IMR-90 (cell line): ENCODE measurements at regions not wholly inside any gene's neighbourhood (a gene's known extent, or its start where the extent isn't known, plus 50 kb on each side); places are given as distances from the start of the nearest gene placed in this dataset.

ENCODE experiments used
- ATAC-seq: fragments of 200-7000 bp; cut with Tn5 transposase; 2 replicates; pipeline ENCODE4 v1.9.1; 2020; ENCODE audit warnings: low read depth, mild to moderate bottlenecking, moderate library complexity
- BruUV-seq: library from RNA; stranded (reverse); fragments of 400-500 nt; replicated peaks from 2 replicates; lab custom pipeline; 2021; lab: Mats Ljungman, UMichigan
- CTCF ChIA-PET: fragments of 300-600 bp; formaldehyde crosslinking; extraction: SDS; loops from one replicate; lab custom pipeline; 2021; ENCODE audit warnings: antibody characterized with exemption; lab: Yijun Ruan, JAX
- POLR2A ChIA-PET: fragments of 300-600 bp; sonication (Branson Sonifier 250); formaldehyde crosslinking; loops from one replicate; lab custom pipeline; 2022; ENCODE audit warnings: antibody characterized with exemption; ENCODE audit not compliant: unreplicated experiment; lab: Charles Lee
- DNase-seq: peaks from one replicate; pipeline ENCODE4 v3.0.0; 2013
- H2AFZ ChIP-seq: replicated peaks from 2 replicates; pipeline ENCODE3; 2013; ENCODE audit warnings: low read length, mild to moderate bottlenecking; ENCODE audit not compliant: poor library complexity
- H2AK5ac ChIP-seq: 2 replicates; pipeline ENCODE4 v1.6.1; 2013; ENCODE audit warnings: low read depth, low read length, inconsistent platforms
- H2AK9ac ChIP-seq: replicated peaks from 2 replicates; pipeline ENCODE3; 2013; ENCODE audit warnings: mild to moderate bottlenecking, low read depth, low read length, moderate library complexity; ENCODE audit not compliant: poor library complexity
- H2BK120ac ChIP-seq: 2 replicates; pipeline ENCODE4 v1.6.1; 2013; ENCODE audit warnings: low read depth, low read length, inconsistent platforms
- H2BK15ac ChIP-seq: 3 replicates; pipeline ENCODE4 v1.6.1; 2013; ENCODE audit warnings: low read depth, low read length, inconsistent platforms
- H2BK20ac ChIP-seq: 2 replicates; pipeline ENCODE4 v1.6.1; 2013; ENCODE audit warnings: low read depth, mild to moderate bottlenecking, inconsistent platforms, low read length, moderate library complexity
- H2BK5ac ChIP-seq: 2 replicates; pipeline ENCODE4 v1.6.1; 2013; ENCODE audit warnings: mild to moderate bottlenecking, low read depth, low read length, inconsistent platforms; ENCODE audit not compliant: poor library complexity, severe bottlenecking
- H3K14ac ChIP-seq: replicated peaks from 2 replicates; pipeline ENCODE4 v1.6.1; 2013; ENCODE audit warnings: low read depth, low read length, inconsistent platforms
- H3K18ac ChIP-seq: 2 replicates; pipeline ENCODE4 v1.6.1; 2013; ENCODE audit warnings: low read depth, low read length, control low read depth
- H3K23ac ChIP-seq: 2 replicates; pipeline ENCODE4 v1.6.1; 2013; ENCODE audit warnings: low read depth, low read length, inconsistent platforms
- H3K27ac ChIP-seq: 2 replicates; pipeline ENCODE4 v1.5.1; 2013; ENCODE audit warnings: mild to moderate bottlenecking, control low read depth, low read length; ENCODE audit not compliant: insufficient read depth
- H3K27me3 ChIP-seq: 2 replicates; pipeline ENCODE4 v1.6.1; 2013; ENCODE audit warnings: low read length; ENCODE audit not compliant: control insufficient read depth, insufficient read depth
- H3K36me3 ChIP-seq: 2 replicates; pipeline ENCODE4 v1.6.1; 2013; ENCODE audit warnings: low read length, mixed read lengths; ENCODE audit not compliant: control insufficient read depth, insufficient read depth
- H3K4ac ChIP-seq: 2 replicates; pipeline ENCODE4 v1.6.1; 2013; ENCODE audit warnings: low read depth, low read length, inconsistent platforms
- H3K4me1 ChIP-seq: 2 replicates; pipeline ENCODE4 v1.6.1; 2013; ENCODE audit warnings: low read length, mixed read lengths; ENCODE audit not compliant: control insufficient read depth, insufficient read depth
- H3K4me2 ChIP-seq: 2 replicates; pipeline ENCODE4 v1.6.1; 2013; ENCODE audit warnings: low read depth, mild to moderate bottlenecking, control low read depth, low read length, moderate library complexity
- H3K4me3 ChIP-seq: 2 replicates; pipeline ENCODE4 v1.5.1; 2013; ENCODE audit warnings: low read depth, mild to moderate bottlenecking, control low read depth, low read length, moderate library complexity; ENCODE audit not compliant: insufficient read depth
- H3K56ac ChIP-seq: 2 replicates; pipeline ENCODE4 v1.6.1; 2013; ENCODE audit warnings: low read length, inconsistent platforms; ENCODE audit not compliant: insufficient read depth; ENCODE audit errors: extremely low read depth
- H3K79me1 ChIP-seq, 2 experiments: 2 replicates each; pipeline ENCODE4 v1.6.1; 2013; ENCODE audit warnings: low read length in 2 of 2, inconsistent platforms in 1 of 2, low read depth in 1 of 2
- H3K9ac ChIP-seq: 2 replicates; pipeline ENCODE4 v1.6.1; 2013; ENCODE audit warnings: low read depth, low read length, control low read depth
- H3K9me1 ChIP-seq: 2 replicates; pipeline ENCODE4 v1.6.1; 2013; ENCODE audit warnings: low read length, inconsistent platforms; ENCODE audit not compliant: insufficient read depth
- H3K9me3 ChIP-seq: 2 replicates; pipeline ENCODE4 v1.6.1; 2013; ENCODE audit warnings: low read length; ENCODE audit not compliant: control insufficient read depth, insufficient read depth
- H4K20me1 ChIP-seq: 2 replicates; pipeline ENCODE4 v1.6.1; 2013; ENCODE audit warnings: low read length, inconsistent platforms; ENCODE audit not compliant: insufficient read depth
- H4K5ac ChIP-seq: 2 replicates; pipeline ENCODE4 v1.6.1; 2013; ENCODE audit warnings: mild to moderate bottlenecking, low read depth, low read length, control low read depth
- H4K8ac ChIP-seq, 2 experiments: 2 replicates each; pipeline ENCODE4 v1.6.1; 2013; ENCODE audit warnings: low read depth in 2 of 2, low read length in 2 of 2, control low read depth in 1 of 2, inconsistent platforms in 1 of 2
- H4K91ac ChIP-seq: 2 replicates; pipeline ENCODE4 v1.6.1; 2013; ENCODE audit warnings: low read depth, low read length, inconsistent platforms; ENCODE audit not compliant: insufficient read depth
- CEBPB ChIP-seq: IDR thresholded peaks from 2 replicates; pipeline ENCODE4 v1.6.1; 2012; ENCODE audit warnings: low read depth, low read length, improper control_type of control experiment
- CHD1 ChIP-seq: IDR thresholded peaks from 2 replicates; pipeline ENCODE4 v1.6.1; 2012; ENCODE audit warnings: low read depth, low read length, improper control_type of control experiment
- MAFK ChIP-seq: IDR thresholded peaks from 2 replicates; pipeline ENCODE4 v1.6.1; 2012; ENCODE audit warnings: low read depth, low read length, improper control_type of control experiment
- MAZ ChIP-seq: IDR thresholded peaks from 2 replicates; pipeline ENCODE4 v1.6.1; 2012; ENCODE audit warnings: low read depth, mild to moderate bottlenecking, low read length, improper control_type of control experiment, moderate library complexity, borderline replicate concordance
- NFE2L2 ChIP-seq: fragments of 150-350 bp; IDR thresholded peaks from 2 replicates; pipeline ENCODE4 v1.6.1; 2016; ENCODE audit warnings: low read depth, mild to moderate bottlenecking, low read length
- POLR2A ChIP-seq: IDR thresholded peaks from 2 replicates; pipeline ENCODE4 v1.6.1; 2012; ENCODE audit warnings: mild to moderate bottlenecking, low read depth, low read length
- RAD21 ChIP-seq: IDR thresholded peaks from 2 replicates; pipeline ENCODE4 v1.6.1; 2012; ENCODE audit warnings: low read length, improper control_type of control experiment
- RCOR1 ChIP-seq: IDR thresholded peaks from 2 replicates; pipeline ENCODE4 v1.6.1; 2012; ENCODE audit warnings: mild to moderate bottlenecking, low read length, improper control_type of control experiment; ENCODE audit not compliant: insufficient replicate concordance
- SMC3 ChIP-seq: fragments of 150-350 bp; IDR thresholded peaks from 2 replicates; pipeline ENCODE4 v1.6.1; 2016; ENCODE audit warnings: low read depth, mild to moderate bottlenecking, antibody characterized with exemption, low read length, moderate library complexity
- WGBS, 2 experiments: methylation state at CpG; one replicate each; pipeline versions ENCODE4 v1.1.5 to v1.1.7; 2013; ENCODE audit warnings: missing lambda C conversion rate in 2 of 2; ENCODE audit not compliant: insufficient read length in 1 of 2; ENCODE audit errors: extremely low coverage in 2 of 2; 5-methylcytosine and 5-hydroxymethylcytosine counted together
- dilution Hi-C: fragments of 300-500 bp; cut with HindIII; formaldehyde crosslinking; loops from one replicate; pipeline ENCODE4 v1.14.3; 2018; ENCODE audit warnings: low sequenced_read_pairs; ENCODE audit not compliant: unreplicated experiment
- in situ Hi-C: fragments of 300-500 bp; cut with MboI; formaldehyde crosslinking; loops from 3 replicates; pipeline ENCODE4 v1.14.3; 2019; ENCODE audit warnings: low sequenced_read_pairs, inconsistent platforms, mixed read lengths
- intact Hi-C: fragments of 100-400 bp; cut with micrococcal nuclease; formaldehyde crosslinking; loops from 2 replicates; pipeline ENCODE4 v1.10.0; 2022

DNA sequence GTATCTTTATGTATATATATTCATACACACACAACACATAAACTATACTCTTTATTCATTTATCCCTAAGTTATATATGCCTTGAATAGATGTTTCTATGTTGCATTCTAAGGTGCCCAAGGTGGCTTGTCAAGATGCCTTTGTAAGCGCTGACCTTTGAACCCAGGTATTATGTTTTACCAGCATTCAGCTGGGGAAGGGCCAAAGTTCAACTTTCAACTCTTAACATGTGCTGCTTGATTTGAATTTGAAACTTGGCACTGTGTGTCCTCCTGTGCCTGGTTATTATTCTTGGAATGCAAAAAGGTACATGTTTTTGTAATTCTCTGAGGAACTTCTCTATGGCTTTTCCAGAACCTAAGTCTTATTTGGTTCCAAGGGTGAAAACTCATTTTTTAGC is 146.5 kb downstream of the EDN1 start:
- Histone ChIP-seq H2AK5ac (no peak overlapping the region), H3K9me1 (no peaks in the 10 kb centered on the region), H4K20me1 (no peaks in the 10 kb centered on the region), H2AFZ (no peak overlapping the region), H3K23ac (no peak overlapping the region), H3K18ac (no peak overlapping the region), H2BK5ac (no peak overlapping the region), H4K5ac (no peak overlapping the region), H3K4me1 (no peaks in the 10 kb centered on the region), H2BK120ac (no peak overlapping the region), H3K27ac (no peak overlapping the region), H3K36me3 (no peaks in the 10 kb centered on the region), H3K14ac (no peak overlapping the region), H4K91ac (no peak overlapping the region), H3K27me3 (no peaks in the 10 kb centered on the region), H3K4me2 (no peak overlapping the region), H3K9me3 (no peaks in the 10 kb centered on the region), H3K56ac (no peak overlapping the region), H3K4me3 (no peak overlapping the region), H3K4ac (no peak overlapping the region), H3K9ac (no peak overlapping the region), H2BK20ac (no peak overlapping the region), H4K8ac (no peak overlapping the region), H3K79me1 (no peaks in the 10 kb centered on the region), H2BK15ac (no peak overlapping the region), H2AK9ac (no peak overlapping the region)
- no peak for DNase-seq
- no peak for ATAC-seq
- dilution Hi-C loops = no loop called here
- ChIA-PET POLR2A (no interaction called here), CTCF (no interaction called here)
- intact Hi-C loops = no loop called here
- TF ChIP-seq SMC3 = no peak
- no peak for TF ChIP-seq POLR2A
- no peak for TF ChIP-seq CEBPB
- no peak for TF ChIP-seq NFE2L2
- no peak for TF ChIP-seq MAFK
- no peak for TF ChIP-seq RCOR1
- no peak for TF ChIP-seq CHD1
- no peak for TF ChIP-seq MAZ
- no peak for TF ChIP-seq RAD21
- in situ Hi-C loops = no loop called here
- BruUV-seq = no TSS peak
- no CpG with 5 or more reads among the region's 1 CpG for WGBS, 2 experiments
